Stimulated activated CD8-positive, alpha-beta memory T cell treated with anti-CD3 and anti-CD28 coated beads, Interleukin-12 subunit alpha, Interleukin-12 subunit beta, amount 100 ng/mL, for 1 hour (primary cell): ENCODE measurements at regions not wholly inside any gene's neighbourhood (a gene's known extent, or its start where the extent isn't known, plus 50 kb on each side); places are given as distances from the start of the nearest gene placed in this dataset.
"Not testable (repeated sequence)": the region's sequence is repeated elsewhere in the genome, so short reads cannot be mapped to it uniquely, and the experiment has no call there.

ENCODE experiments used
- DNase-seq: peaks from one replicate; pipeline ENCODE4 v3.0.0-alpha.2; 2020; ENCODE audit warnings: low read depth

- DNase-seq, result no peak
These were observed 637.1 kb downstream of the UTRN start for GRCh38 chr6:144922120-144922722.

GRCh38 chr6:144922771-144923490 is 637.8 kb downstream of the UTRN start:
- DNase-seq, result not testable (repeated sequence)

GRCh38 chr6:144923491-144923787 is 638.3 kb downstream of the UTRN start:
- DNase-seq, result not testable (repeated sequence)

DNA sequence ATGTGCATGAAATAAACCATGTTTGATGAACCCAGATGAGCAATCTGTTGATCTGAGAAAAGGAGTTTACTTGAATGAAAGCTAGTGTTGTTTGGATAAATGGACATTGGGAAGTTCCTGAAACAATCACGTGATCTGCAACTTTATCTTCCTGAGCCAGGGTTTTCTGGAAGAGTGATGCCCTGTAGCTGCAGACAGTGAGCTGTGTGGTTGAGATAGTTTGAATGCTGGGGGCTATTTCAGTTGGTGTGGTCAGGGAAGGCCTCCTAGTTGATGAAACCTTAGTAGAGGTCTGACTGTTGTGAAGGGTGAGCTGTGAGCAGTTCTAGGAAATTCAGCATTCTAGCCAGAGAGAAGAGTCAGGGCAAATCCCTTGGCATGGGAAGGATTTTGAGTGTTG is 643.7 kb downstream of the UTRN start:
- DNase-seq, result no peak

- DNase-seq, result no peak
These were observed 644.1 kb downstream of the UTRN start for GRCh38 chr6:144929262-144929661.

- DNase-seq, result no peak
These were observed 646.3 kb downstream of the UTRN start for GRCh38 chr6:144931172-144932035.

DNA sequence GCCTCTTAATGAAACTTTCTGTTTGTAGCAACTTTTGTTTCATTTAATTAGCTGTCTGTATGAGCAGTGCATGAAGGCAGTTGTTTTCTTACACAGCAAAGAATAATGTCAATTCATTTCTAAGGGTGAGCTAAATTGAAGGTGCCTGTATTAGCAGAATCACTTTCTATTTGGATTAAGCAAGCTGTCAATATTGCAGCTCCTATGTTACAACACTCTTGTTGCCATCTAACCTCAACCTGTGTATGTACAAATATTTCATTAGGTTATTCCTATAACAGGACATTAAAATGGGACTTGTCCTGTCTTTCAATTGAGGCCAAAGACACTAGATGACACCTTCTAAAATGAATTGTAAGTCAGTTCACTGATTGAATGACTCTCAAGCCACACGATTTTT is 647.5 kb downstream of the UTRN start:
- DNase-seq, result no peak

- no peak for DNase-seq
These were observed 650.0 kb downstream of the UTRN start for GRCh38 chr6:144935181-144935580.

- no peak for DNase-seq
These were observed 650.5 kb downstream of the UTRN start for GRCh38 chr6:144935661-144936060.

GRCh38 chr6:144936764-144937163 is 651.6 kb downstream of the UTRN start:
- no peak for DNase-seq

DNA sequence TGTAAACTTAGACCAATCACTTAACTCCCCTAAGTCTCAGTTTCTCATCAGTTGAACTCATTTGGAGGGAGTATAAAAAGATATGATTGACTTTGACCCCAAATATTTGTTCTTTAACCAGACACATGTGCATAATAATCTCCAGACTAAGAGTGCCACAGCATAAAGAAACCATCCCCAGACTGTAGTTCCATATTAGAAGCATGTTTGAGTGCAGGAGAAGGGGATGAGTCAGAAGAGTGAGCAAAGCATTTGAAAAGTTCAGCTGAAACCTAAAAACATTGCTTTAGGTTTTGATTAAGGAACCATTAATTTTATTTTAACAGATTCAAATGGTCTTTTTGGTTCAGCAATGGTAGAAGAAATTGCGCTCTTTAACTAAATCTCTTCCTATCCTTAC is 654.8 kb downstream of the UTRN start:
- no peak for DNase-seq

- DNase-seq, result no peak
These were observed 659.0 kb downstream of the UTRN start for GRCh38 chr6:144944106-144944505.

DNA sequence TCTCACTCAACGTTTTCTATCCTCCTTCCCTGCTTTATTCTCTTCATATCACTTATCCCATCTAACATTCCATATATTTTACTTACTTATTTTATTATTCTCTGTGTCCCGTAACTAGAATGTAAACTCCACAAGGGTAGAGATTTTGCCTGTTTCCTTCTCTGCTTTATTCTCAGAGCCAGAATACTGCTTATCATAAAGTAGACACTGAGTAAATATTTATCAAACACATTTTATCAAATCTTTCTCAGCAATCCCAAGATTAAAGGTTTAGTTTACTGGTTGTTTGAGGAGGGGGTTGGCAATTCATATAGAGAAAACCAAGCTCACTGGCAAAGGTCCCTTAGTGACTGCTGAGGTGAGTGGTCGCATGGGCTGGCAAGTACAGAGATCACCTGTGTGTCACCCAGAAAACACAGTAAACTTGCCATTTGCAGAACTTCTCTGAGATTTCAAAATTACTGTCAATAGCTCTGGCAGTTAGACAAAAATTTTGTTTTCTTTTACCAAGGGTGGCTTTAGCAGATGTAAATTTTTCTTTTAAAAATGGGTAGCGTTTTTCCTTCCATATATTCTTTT is 662.4 kb downstream of the UTRN start:
- DNase-seq, result no peak

- no peak for DNase-seq
These were observed 666.7 kb downstream of the UTRN start for GRCh38 chr6:144951730-144952437.

GRCh38 chr6:144952456-144953240 is 667.5 kb downstream of the UTRN start:
- no peak for DNase-seq

GRCh38 chr6:144953552-144954240 is 668.6 kb downstream of the UTRN start:
- DNase-seq, result no peak

- DNase-seq, result no peak
These were observed 669.1 kb downstream of the UTRN start for GRCh38 chr6:144954241-144954556.

DNA sequence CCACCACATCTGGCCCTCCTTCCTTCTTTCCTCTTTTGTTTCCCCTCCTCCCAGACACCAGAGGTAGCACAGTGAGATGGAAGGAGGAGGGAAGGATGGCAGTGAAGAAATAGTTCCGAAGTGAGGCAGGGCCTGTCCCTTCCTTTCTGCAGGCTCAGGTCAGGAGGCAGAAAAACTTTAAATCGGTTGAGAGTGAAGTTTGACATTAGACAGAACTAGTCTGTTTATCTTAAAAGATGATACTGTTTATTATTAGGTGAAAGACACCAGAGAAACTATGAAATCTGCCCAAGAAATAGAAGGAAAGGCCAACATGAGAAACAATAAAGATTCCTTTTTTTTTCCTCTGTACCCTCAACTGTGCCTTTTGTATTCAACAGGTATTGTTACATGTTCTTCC is 670.3 kb downstream of the UTRN start:
- DNase-seq, result no peak

DNA sequence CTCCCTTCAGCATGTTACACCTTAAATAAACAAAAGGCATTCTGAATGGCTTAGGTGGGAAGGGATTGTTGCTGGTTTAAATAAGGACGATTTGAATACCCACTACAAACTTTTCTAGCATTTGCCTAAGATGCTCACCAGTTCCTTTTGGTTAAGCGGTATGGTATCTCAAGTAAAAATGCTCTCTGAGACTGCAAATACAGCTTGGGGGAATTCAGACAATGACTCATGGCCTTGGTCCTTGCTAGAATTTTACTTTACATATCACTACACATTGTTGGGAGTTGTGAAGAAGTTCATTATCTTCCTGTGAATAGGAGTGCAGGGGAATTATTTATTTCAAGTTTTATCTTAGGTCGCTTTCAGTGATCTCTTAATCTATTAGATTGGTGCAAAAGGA is 670.7 kb downstream of the UTRN start:
- DNase-seq, result no peak

GRCh38 chr6:144956697-144957096 is 671.6 kb downstream of the UTRN start:
- DNase-seq, result not testable (repeated sequence)
